ENCODE measurements at regions not wholly inside any gene's neighbourhood (a gene's known extent, or its start where the extent isn't known, plus 50 kb on each side); places are given as distances from the start of the nearest gene placed in this dataset.
"Not testable (repeated sequence)": the region's sequence is repeated elsewhere in the genome, so short reads cannot be mapped to it uniquely, and the experiment has no call there.

- peak in 1 of 2 experiments; percentile 47 for DNase-seq
These were observed 53.6 kb downstream of the ARF6 start for GRCh38 chr14:49946320-49947141.

- no peak for DNase-seq
These were observed 54.6 kb downstream of the ARF6 start for GRCh38 chr14:49947506-49947905.

GRCh38 chr14:49950275-49951228 is 57.7 kb downstream of the ARF6 start:
- peak; percentile 84 to 95 for DNase-seq

GRCh38 chr14:49951229-49951607 is 58.3 kb downstream of the ARF6 start:
- DNase-seq = no peak

GRCh38 chr14:49951691-49952345 is 58.9 kb downstream of the ARF6 start:
- DNase-seq = no peak

- no peak for DNase-seq
These were observed 60.3 kb downstream of the ARF6 start for GRCh38 chr14:49953196-49953595.

- no peak for DNase-seq
These were observed 61.3 kb downstream of the ARF6 start for GRCh38 chr14:49954171-49954631.

GRCh38 chr14:49955024-49955423 is 62.1 kb downstream of the ARF6 start:
- DNase-seq = no peak

- DNase-seq = no peak
These were observed 64.4 kb downstream of the ARF6 start for GRCh38 chr14:49957089-49957852.

- DNase-seq = peak; percentile 91 to 95
These were observed 67.0 kb downstream of the ARF6 start for GRCh38 chr14:49959822-49960408.

GRCh38 chr14:49960453-49960852 is 67.6 kb downstream of the ARF6 start:
- DNase-seq = no peak

GRCh38 chr14:49961270-49962222 is 68.7 kb downstream of the ARF6 start:
- no peak for DNase-seq

- DNase-seq = no peak
These were observed 69.7 kb downstream of the ARF6 start for GRCh38 chr14:49962621-49963020.

GRCh38 chr14:49965068-49965651 is 72.3 kb downstream of the ARF6 start:
- not testable (repeated sequence) for DNase-seq

- no peak for DNase-seq
These were observed 73.5 kb downstream of the ARF6 start for GRCh38 chr14:49966304-49966809.

GRCh38 chr14:49966971-49967630 is 74.2 kb downstream of the ARF6 start:
- no peak for DNase-seq

GRCh38 chr14:49969961-49970360 is 77.1 kb downstream of the ARF6 start:
- no peak for DNase-seq

- DNase-seq = peak in 1 of 2 experiments; percentile 87
These were observed 77.7 kb downstream of the ARF6 start for GRCh38 chr14:49970474-49971147.
